Cerebellar cortex (tissue), 1 donor: ENCODE measurements at regions not wholly inside any gene's neighbourhood (a gene's known extent, or its start where the extent isn't known, plus 50 kb on each side); places are given as distances from the start of the nearest gene placed in this dataset.
A peak's percentile ranks its signal among the peaks of the same experiment; 100 is the strongest.
"Not testable (repeated sequence)": the region's sequence is repeated elsewhere in the genome, so short reads cannot be mapped to it uniquely, and the experiment has no call there.

Source experiments
- DNase-seq: peaks from one replicate; pipeline ENCODE4 v3.0.0-alpha.2; 2015; ENCODE audit warnings: low spot score

GRCh38 chr7:11221984-11222383, 248.3 kb downstream of the PHF14 start:
- no peak for DNase-seq

GRCh38 chr7:11224535-11224934, 250.9 kb downstream of the PHF14 start:
- no peak for DNase-seq

GRCh38 chr7:11228515-11228914, 254.8 kb downstream of the PHF14 start:
- DNase-seq: peak; percentile 74

- DNase-seq: no peak
These were observed 257.5 kb downstream of the PHF14 start for GRCh38 chr7:11231190-11231589.

- no peak for DNase-seq
These were observed 258.8 kb downstream of the PHF14 start for GRCh38 chr7:11232462-11232861.

- DNase-seq: no peak
These were observed 260.2 kb downstream of the PHF14 start for GRCh38 chr7:11233871-11234270.

GRCh38 chr7:11235491-11235890, 261.8 kb downstream of the PHF14 start:
- DNase-seq: no peak

- DNase-seq: no peak
These were observed 263.0 kb downstream of the PHF14 start for GRCh38 chr7:11236680-11237079.

- DNase-seq: no peak
These were observed 264.1 kb downstream of the PHF14 start for GRCh38 chr7:11237742-11238141.

- DNase-seq: no peak
These were observed 265.6 kb downstream of the PHF14 start for GRCh38 chr7:11239316-11239715.

GRCh38 chr7:11243739-11244138, 270.1 kb downstream of the PHF14 start:
- DNase-seq: no peak

GRCh38 chr7:11244149-11244548, 270.5 kb downstream of the PHF14 start:
- DNase-seq: no peak

- no peak for DNase-seq
These were observed 273.9 kb downstream of the PHF14 start for GRCh38 chr7:11247545-11247944.

GRCh38 chr7:11251436-11251835, 277.8 kb downstream of the PHF14 start:
- no peak for DNase-seq

GRCh38 chr7:11252011-11252607, 278.4 kb downstream of the PHF14 start:
- DNase-seq: no peak

- no peak for DNase-seq
These were observed 279.1 kb downstream of the PHF14 start for GRCh38 chr7:11252705-11253272.

GRCh38 chr7:11256501-11256900, 282.8 kb downstream of the PHF14 start:
- peak; percentile 63 for DNase-seq

GRCh38 chr7:11261470-11261869, 287.8 kb downstream of the PHF14 start:
- peak; percentile 37 for DNase-seq

GRCh38 chr7:11266101-11266500, 292.4 kb downstream of the PHF14 start:
- no peak for DNase-seq

GRCh38 chr7:11272352-11272751, 298.7 kb downstream of the PHF14 start:
- DNase-seq: no peak

GRCh38 chr7:11274074-11274473, 300.4 kb downstream of the PHF14 start:
- no peak for DNase-seq

GRCh38 chr7:11281953-11282352, 308.3 kb downstream of the PHF14 start:
- no peak for DNase-seq

- DNase-seq: not testable (repeated sequence)
These were observed 309.9 kb downstream of the PHF14 start for GRCh38 chr7:11283584-11283983.

GRCh38 chr7:11290863-11291262, 317.2 kb downstream of the PHF14 start:
- no peak for DNase-seq
